Myocyte (in vitro differentiated cells): ENCODE measurements at regions not wholly inside any gene's neighbourhood (a gene's known extent, or its start where the extent isn't known, plus 50 kb on each side); places are given as distances from the start of the nearest gene placed in this dataset.
A peak's percentile ranks its signal among the peaks of the same experiment; 100 is the strongest.

Experiments
- DNase-seq: peaks from one replicate; pipeline ENCODE4 v3.0.0-alpha.2; 2012; ENCODE audit warnings: low read depth

- no peak for DNase-seq
Measured at GRCh38 chr1:78420181-78420580, 70.6 kb upstream of the PTGFR start.

- DNase-seq, result no peak
Measured at GRCh38 chr1:78420688-78421087, 70.1 kb upstream of the PTGFR start.

DNA sequence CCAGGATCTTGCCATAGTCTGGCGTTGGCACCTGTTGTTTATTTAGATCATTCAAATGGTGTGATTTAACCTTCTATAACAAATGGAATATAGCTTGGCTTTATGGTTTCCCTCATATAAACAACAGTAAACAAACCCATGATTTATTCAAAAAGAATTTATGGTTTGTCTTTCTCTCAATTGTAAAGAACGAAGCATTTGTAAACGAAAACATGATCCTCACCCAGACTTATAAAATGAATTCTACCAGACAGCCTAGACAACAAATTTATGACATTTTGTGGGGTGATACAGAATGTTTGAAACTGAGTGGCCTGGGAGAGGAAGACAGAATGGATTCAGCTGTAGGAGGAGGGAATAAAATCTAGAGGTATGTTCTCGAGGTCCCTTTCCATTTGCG is 66.1 kb upstream of the PTGFR start:
- DNase-seq, result no peak

DNA sequence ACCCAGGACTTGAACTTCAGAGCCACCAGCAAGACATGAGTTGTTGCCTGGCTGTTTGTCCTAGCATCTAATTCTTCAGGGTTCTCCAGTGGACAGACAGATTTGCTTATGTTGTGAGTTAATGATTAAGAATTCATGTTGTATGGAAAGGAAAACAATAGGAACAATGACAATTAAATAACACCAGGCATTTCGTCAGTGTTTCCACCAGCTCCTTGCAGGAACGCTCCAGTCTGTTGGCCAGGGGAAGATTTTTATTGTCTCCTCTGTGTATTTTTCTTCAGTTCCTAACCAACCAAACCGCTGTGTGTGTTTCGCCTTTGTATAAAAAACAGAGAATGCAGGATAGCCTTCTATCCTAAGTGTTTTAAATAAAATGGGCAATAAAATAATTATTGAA is 64.4 kb upstream of the PTGFR start:
- DNase-seq, result no peak

GRCh38 chr1:78427506-78427905 is 63.3 kb upstream of the PTGFR start:
- DNase-seq, result no peak

DNA sequence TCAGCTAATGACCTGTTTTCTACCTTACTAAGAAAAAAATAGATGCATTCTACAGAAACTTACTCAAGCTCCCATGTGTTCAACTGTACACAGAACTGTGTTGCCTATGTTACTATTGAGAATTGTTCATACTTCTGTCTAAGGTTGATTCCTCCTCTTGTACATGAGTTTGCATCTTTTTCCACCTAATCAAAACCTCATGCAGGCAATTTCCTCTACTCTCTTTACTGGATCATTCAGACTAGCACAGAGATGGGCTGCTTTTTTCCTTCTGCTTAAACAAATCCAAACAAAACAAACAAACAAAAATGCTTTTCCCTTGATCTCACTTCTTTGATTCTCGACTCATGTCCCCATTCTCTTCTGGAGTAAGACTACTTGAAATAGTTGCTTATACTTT is 58.8 kb upstream of the PTGFR start:
- no peak for DNase-seq

GRCh38 chr1:78434351-78434750 is 56.4 kb upstream of the PTGFR start:
- no peak for DNase-seq

GRCh38 chr1:78436961-78437360 is 53.8 kb upstream of the PTGFR start:
- DNase-seq, result no peak

- DNase-seq, result no peak
Measured at GRCh38 chr1:78437396-78437795, 53.4 kb upstream of the PTGFR start.

DNA sequence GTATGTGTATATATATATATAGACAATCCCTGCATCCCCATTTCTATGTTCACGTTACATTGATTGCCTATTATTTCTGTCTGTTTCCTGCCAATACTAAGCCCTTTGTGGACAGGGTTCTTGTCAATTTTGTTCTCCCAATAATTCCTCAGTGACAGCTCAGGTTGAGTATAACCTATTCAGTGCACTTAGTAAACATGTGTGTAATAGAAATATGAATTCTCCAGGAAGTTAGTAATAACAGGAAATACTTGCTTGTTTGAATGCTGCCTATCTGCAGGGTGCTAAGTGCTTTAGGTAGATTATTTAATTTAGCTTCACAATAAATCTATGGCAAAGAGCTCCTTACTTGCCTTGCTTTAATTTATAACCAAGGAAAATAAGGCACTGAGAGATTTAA is 52.8 kb upstream of the PTGFR start:
- DNase-seq, result no peak

DNA sequence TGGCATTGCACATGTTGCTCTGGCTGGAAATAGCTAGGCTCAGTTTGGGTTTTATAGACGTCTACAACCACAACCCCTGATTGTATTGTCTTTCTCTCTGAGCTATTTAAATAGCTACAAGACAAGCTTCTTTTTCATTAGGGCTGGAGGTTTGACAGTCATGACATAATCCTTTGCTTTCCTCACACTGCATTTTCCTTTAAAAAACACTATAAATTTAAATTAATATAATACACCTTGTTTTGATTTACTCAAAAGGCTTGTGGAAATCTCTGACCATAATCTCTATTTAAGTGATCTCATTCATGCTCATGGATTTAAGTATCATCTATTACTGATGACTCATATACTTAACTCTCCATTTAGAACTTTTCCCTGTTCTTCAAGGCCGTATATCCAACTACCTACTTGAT is 50.4 kb upstream of the PTGFR start:
- peak; percentile 65 for DNase-seq
